CD4-positive, alpha-beta T cell (primary cell): ENCODE measurements at regions not wholly inside any gene's neighbourhood (a gene's known extent, or its start where the extent isn't known, plus 50 kb on each side); places are given as distances from the start of the nearest gene placed in this dataset.

Experiments used
- ATAC-seq: fragments of 200-7000 bp; cut with Tn5 transposase; one replicate; pipeline ENCODE4 v1.10.0; 2022; ENCODE audit warnings: mild to moderate bottlenecking; ENCODE audit not compliant: poor library complexity
- CTCF ChIA-PET: fragments of 350-600 bp; sonication (Branson Sonifier 250); formaldehyde crosslinking; loops from one replicate; lab custom pipeline; 2021; ENCODE audit warnings: antibody characterized with exemption, inconsistent platforms; lab: Charles Lee
- POLR2A ChIA-PET: fragments of 350-600 bp; sonication (Branson Sonifier 250); formaldehyde crosslinking; loops from one replicate; lab custom pipeline; 2021; ENCODE audit warnings: antibody characterized with exemption, inconsistent platforms; lab: Charles Lee
- DNase-seq, 14 experiments: peaks; one replicate each; pipeline ENCODE4 v3.0.0-alpha.2; 2013 to 2020; ENCODE audit warnings: mixed read lengths in 2 of 14
- H3K27ac ChIP-seq, 2 donors: one replicate each; pipeline versions ENCODE4 v1.5.1 to v1.7.0; 2013; ENCODE audit warnings: low read length in 2 of 2, low read depth in 1 of 2, mild to moderate bottlenecking in 1 of 2
- H3K27me3 ChIP-seq, 2 experiments: 1 replicate in 1 of 2; 2 replicates in 1 of 2; pipeline versions ENCODE4 v1.6.1 to v1.7.0; 2013; ENCODE audit warnings: low read length in 2 of 2, control low read depth in 1 of 2, mild to moderate bottlenecking in 1 of 2, moderate library complexity in 1 of 2; ENCODE audit not compliant: insufficient read depth in 2 of 2, control insufficient read depth in 1 of 2
- H3K36me3 ChIP-seq: one replicate; pipeline ENCODE4 v1.6.1; 2013; ENCODE audit warnings: low read length, control low read depth; ENCODE audit not compliant: insufficient read depth
- H3K4me1 ChIP-seq: one replicate; pipeline ENCODE4 v1.6.1; 2013; ENCODE audit warnings: low read length, control low read depth; ENCODE audit not compliant: insufficient read depth
- H3K4me3 ChIP-seq: one replicate; pipeline ENCODE4 v1.5.1; 2013; ENCODE audit warnings: mild to moderate bottlenecking, low read length, moderate library complexity
- H3K9me3 ChIP-seq, 2 experiments: 1 replicate in 1 of 2; 2 replicates in 1 of 2; pipeline versions ENCODE4 v1.6.1 to v1.7.0; 2013; ENCODE audit warnings: low read length in 2 of 2, mild to moderate bottlenecking in 2 of 2, control low read depth in 1 of 2, moderate library complexity in 1 of 2; ENCODE audit not compliant: control insufficient read depth in 1 of 2, insufficient read depth in 1 of 2
- H3K27ac Mint-ChIP-seq: one replicate; pipeline ENCODE4 v1.8.0; 2020; ENCODE audit warnings: mixed read lengths
- H3K27me3 Mint-ChIP-seq: one replicate; pipeline ENCODE4 v1.8.0; 2021; ENCODE audit warnings: mixed read lengths
- H3K36me3 Mint-ChIP-seq: one replicate; pipeline ENCODE4 v1.8.0; 2021; ENCODE audit warnings: low read depth, mixed read lengths
- H3K4me1 Mint-ChIP-seq: one replicate; pipeline ENCODE4 v1.8.0; 2021; ENCODE audit warnings: low read depth, mixed read lengths
- H3K4me3 Mint-ChIP-seq: one replicate; pipeline ENCODE4 v1.8.0; 2020; ENCODE audit warnings: mild to moderate bottlenecking, mixed read lengths
- H3K9me3 Mint-ChIP-seq: one replicate; pipeline ENCODE4 v1.8.0; 2020; ENCODE audit warnings: mixed read lengths
- CTCF ChIP-seq: fragments of 200-600 bp; IDR thresholded peaks from one replicate; pipeline ENCODE4 v1.8.0; 2022; ENCODE audit warnings: antibody characterized with exemption, mild to moderate bottlenecking
- intact Hi-C, 2 experiments: fragments of 100-400 bp; cut with DNase I in 1 of 2; cut with micrococcal nuclease in 1 of 2; formaldehyde crosslinking; loops; one replicate each; pipeline versions ENCODE4 v1.15.1 to v1.9.0; 2023 to 2025; cut with DNase I, micrococcal nuclease

- Histone ChIP-seq H3K27me3 (no peaks in the 10 kb centered on the region), H3K9me3 (no peaks in the 10 kb centered on the region), H3K4me1 (no peaks in the 10 kb centered on the region), H3K36me3 (no peaks in the 10 kb centered on the region), H3K4me3 (no peak overlapping the region), H3K27ac (no peak overlapping the region)
- ChIA-PET POLR2A (no interaction called here), CTCF (no interaction called here)
- Mint-ChIP-seq H3K4me3 (no peak overlapping the region), H3K4me1 (no peaks in the 10 kb centered on the region), H3K27ac (no peak overlapping the region), H3K36me3 (no peaks in the 10 kb centered on the region), H3K27me3 (no peaks in the 10 kb centered on the region), H3K9me3 (no peaks in the 10 kb centered on the region)
- DNase-seq (no peak), ATAC-seq (no peak)
- TF ChIP-seq CTCF = no peak
- intact Hi-C loops = no loop called here
Observed at GRCh38 chr6:48471326-48471725, 360.3 kb upstream of the PTCHD4 start.

- no peaks in the 10 kb centered on the region for H3K27me3 Mint-ChIP-seq
- intact Hi-C loops = no loop called here
- no peaks in the 10 kb centered on the region for H3K27me3 ChIP-seq
- TF ChIP-seq CTCF = no peak
- DNase-seq (no peak), ATAC-seq (no peak)
- H3K27ac Mint-ChIP-seq = no peak overlapping the region
- no peak overlapping the region for H3K27ac ChIP-seq
- H3K4me3 Mint-ChIP-seq = no peak overlapping the region
- no peaks in the 10 kb centered on the region for H3K36me3 ChIP-seq
- CTCF ChIA-PET = no interaction called here
- POLR2A ChIA-PET = no interaction called here
- no peaks in the 10 kb centered on the region for H3K36me3 Mint-ChIP-seq
- no peaks in the 10 kb centered on the region for H3K4me1 ChIP-seq
- peaks cover 0 to 11% of the 10 kb centered on the region in 2 experiments for H3K9me3 ChIP-seq
- no peak overlapping the region for H3K4me3 ChIP-seq
- H3K9me3 Mint-ChIP-seq = peaks cover 8% of the 10 kb centered on the region
- no peaks in the 10 kb centered on the region for H3K4me1 Mint-ChIP-seq
Observed at GRCh38 chr6:48449002-48449401, 338.0 kb upstream of the PTCHD4 start.

- Mint-ChIP-seq H3K9me3 (peaks cover 8% of the 10 kb centered on the region), H3K4me3 (no peak overlapping the region), H3K27ac (no peak overlapping the region), H3K36me3 (no peaks in the 10 kb centered on the region), H3K4me1 (no peaks in the 10 kb centered on the region), H3K27me3 (no peaks in the 10 kb centered on the region)
- H3K9me3 ChIP-seq = peaks cover 0 to 11% of the 10 kb centered on the region in 2 experiments
- ChIA-PET CTCF (no interaction called here), POLR2A (no interaction called here)
- no peak overlapping the region for H3K4me3 ChIP-seq
- intact Hi-C loops = no loop called here
- H3K4me1 ChIP-seq = no peaks in the 10 kb centered on the region
- no peaks in the 10 kb centered on the region for H3K27me3 ChIP-seq
- TF ChIP-seq CTCF = no peak
- H3K36me3 ChIP-seq = no peaks in the 10 kb centered on the region
- no peak overlapping the region for H3K27ac ChIP-seq
- DNase-seq (no peak), ATAC-seq (no peak)
Observed at GRCh38 chr6:48447251-48447650, 336.3 kb upstream of the PTCHD4 start.
